ENCODE measurements at regions not wholly inside any gene's neighbourhood (a gene's known extent, or its start where the extent isn't known, plus 50 kb on each side); places are given as distances from the start of the nearest gene placed in this dataset.

- TF ChIP-seq GABPB1 (CRISPR knock-in tag; IDR thresholded peaks at IDR 0.05) (no peak), ZBTB21 (CRISPR knock-in tag; IDR thresholded peaks at IDR 0.05; ENCODE audit: borderline replicate concordance) (no peak), CTCF (IDR thresholded peaks at IDR 0.05) (no peak), KAT7 (CRISPR knock-in tag; IDR thresholded peaks at IDR 0.05; ENCODE audit: borderline replicate concordance) (no peak), ESRRA (CRISPR knock-in tag; IDR thresholded peaks at IDR 0.05; ENCODE audit: borderline replicate concordance) (no peak), ATF2 (CRISPR knock-in tag; IDR thresholded peaks at IDR 0.05; ENCODE audit: borderline replicate concordance, low read depth) (no peak)
Measured at GRCh38 chr9:11697126-11697525, 996.1 kb upstream of the TYRP1 start.
